GM12878 (cell line): ENCODE measurements at regions not wholly inside any gene's neighbourhood (a gene's known extent, or its start where the extent isn't known, plus 50 kb on each side); places are given as distances from the start of the nearest gene placed in this dataset.

Source experiments
- CTCF ChIP-seq, 3 experiments: IDR thresholded peaks in 2 of 3; conservative IDR thresholded peaks in 1 of 3; 2 replicates each; pipeline ENCODE4 v1.5.1; 2011; ENCODE audit warnings: low read depth in 3 of 3, low read length in 3 of 3, mild to moderate bottlenecking in 3 of 3, control low read depth in 2 of 3, moderate library complexity in 2 of 3, inconsistent platforms in 1 of 3, mixed read lengths in 1 of 3; ENCODE audit not compliant: control insufficient read depth in 2 of 3, insufficient read depth in 1 of 3; ENCODE audit errors: extremely low read depth in 1 of 3
- EP300 ChIP-seq, 2 experiments: fragments of 150-350 bp in 1 of 2; IDR thresholded peaks; 2 replicates each; pipeline ENCODE4 v1.6.1; 2011 to 2012; ENCODE audit warnings: low read depth in 2 of 2, low read length in 2 of 2, borderline replicate concordance in 1 of 2, improper control_type of control experiment in 1 of 2, inconsistent platforms in 1 of 2; ENCODE audit not compliant: control insufficient read depth in 1 of 2
- ETV6 ChIP-seq, 2 experiments: fragments of 450-650 bp in 1 of 2; IDR thresholded peaks in 1 of 2; conservative IDR thresholded peaks in 1 of 2; 2 replicates each; pipeline ENCODE4 v1.6.1; 2014; ENCODE audit warnings: antibody characterized with exemption in 1 of 2, borderline replicate concordance in 1 of 2, low read depth in 1 of 2, mild to moderate bottlenecking in 1 of 2, moderate library complexity in 1 of 2
- FOXM1 ChIP-seq: IDR thresholded peaks from 2 replicates; pipeline ENCODE4 v1.6.1; 2012; ENCODE audit warnings: low read depth, mild to moderate bottlenecking, inconsistent platforms, low read length, moderate library complexity
- JUND ChIP-seq: IDR thresholded peaks from 2 replicates; pipeline ENCODE4 v1.6.1; 2012; ENCODE audit warnings: low read depth, mild to moderate bottlenecking, low read length, improper control_type of control experiment, moderate library complexity
- NFXL1 ChIP-seq: fragments of 450-650 bp; IDR thresholded peaks from 2 replicates; pipeline ENCODE4 v1.6.1; 2017; ENCODE audit warnings: antibody characterized with exemption, mild to moderate bottlenecking, borderline replicate concordance
- POLR2A ChIP-seq: IDR thresholded peaks from 2 replicates; pipeline ENCODE4 v1.6.1; 2011; ENCODE audit warnings: low read depth, mild to moderate bottlenecking, low read length
- RB1 ChIP-seq: fragments of 450-650 bp; formaldehyde crosslinking; IDR thresholded peaks from 2 replicates; pipeline ENCODE4 v1.6.1; 2017; ENCODE audit warnings: mild to moderate bottlenecking, borderline replicate concordance
- SRF ChIP-seq, 2 experiments: IDR thresholded peaks; 2 replicates each; pipeline ENCODE4 v1.6.1; 2011; ENCODE audit warnings: low read depth in 2 of 2, low read length in 2 of 2, mild to moderate bottlenecking in 1 of 2, moderate library complexity in 1 of 2
- SUPT20H ChIP-seq: IDR thresholded peaks from 2 replicates; pipeline ENCODE4 v1.6.1; 2011; ENCODE audit warnings: low read depth, mild to moderate bottlenecking, low read length, moderate library complexity, borderline replicate concordance; ENCODE audit not compliant: control insufficient read depth
- USF2 ChIP-seq: IDR thresholded peaks from 2 replicates; pipeline ENCODE4 v1.6.1; 2011; ENCODE audit warnings: low read depth, low read length, improper control_type of control experiment, borderline replicate concordance
- YY1 ChIP-seq: IDR thresholded peaks from 2 replicates; pipeline ENCODE4 v1.6.1; 2011; ENCODE audit warnings: low read depth, mild to moderate bottlenecking, low read length
- ZNF622 ChIP-seq: fragments of 450-650 bp; IDR thresholded peaks from 2 replicates; pipeline ENCODE4 v1.6.1; 2017; ENCODE audit warnings: mild to moderate bottlenecking, inconsistent platforms

- TF ChIP-seq SRF (IDR thresholded peaks at IDR 0.05; ENCODE audit: low read depth in 2 of 2, low read length in 2 of 2) = no peak
- no peak for TF ChIP-seq CTCF (IDR thresholded peaks at IDR 0.05 in 2 of 3, conservative IDR thresholded peaks at IDR 0.05 in 1 of 3; ENCODE audit: control insufficient read depth in 2 of 3, extremely low read depth in 1 of 3, insufficient read depth in 1 of 3, low read depth in 3 of 3, low read length in 3 of 3)
- no peak for TF ChIP-seq NFXL1
- TF ChIP-seq FOXM1 = no peak
- no peak for TF ChIP-seq POLR2A
- no peak for TF ChIP-seq EP300 (IDR thresholded peaks at IDR 0.05; ENCODE audit: borderline replicate concordance in 1 of 2, control insufficient read depth in 1 of 2, low read depth in 2 of 2, low read length in 2 of 2)
- no peak for TF ChIP-seq SUPT20H
- TF ChIP-seq ZNF622 = no peak
- no peak for TF ChIP-seq ETV6 (conservative IDR thresholded peaks at IDR 0.05 in 1 of 2, IDR thresholded peaks at IDR 0.05 in 1 of 2; ENCODE audit: borderline replicate concordance in 1 of 2, low read depth in 1 of 2)
- no peak for TF ChIP-seq YY1
- TF ChIP-seq RB1 = no peak
- no peak for TF ChIP-seq USF2
- no peak for TF ChIP-seq JUND
These were observed 941.4 kb upstream of the MAN1A1 start for GRCh38 chr6:120290964-120291363.
